GM12891 (cell line): ENCODE measurements at regions not wholly inside any gene's neighbourhood (a gene's known extent, or its start where the extent isn't known, plus 50 kb on each side); places are given as distances from the start of the nearest gene placed in this dataset.

Experiments used
- PAX5 ChIP-seq: IDR thresholded peaks from 2 replicates; pipeline ENCODE4 v1.6.1; 2011; ENCODE audit warnings: low read length, moderate library complexity, mild to moderate bottlenecking; ENCODE audit not compliant: insufficient read depth, severe bottlenecking
- POLR2A ChIP-seq: IDR thresholded peaks from 2 replicates; pipeline ENCODE4 v1.6.1; 2011; ENCODE audit warnings: low read depth, low read length, control low read depth
- POLR2AphosphoS5 ChIP-seq: IDR thresholded peaks from 2 replicates; pipeline ENCODE4 v1.6.1; 2011; ENCODE audit warnings: low read depth, low read length, control low read depth
- POU2F2 ChIP-seq: IDR thresholded peaks from 2 replicates; pipeline ENCODE4 v1.6.1; 2011; ENCODE audit warnings: low read depth, mild to moderate bottlenecking, control low read depth, low read length, moderate library complexity
- SPI1 ChIP-seq: IDR thresholded peaks from 2 replicates; pipeline ENCODE4 v1.6.1; 2011; ENCODE audit warnings: low read depth, low read length, control low read depth
- TAF1 ChIP-seq: IDR thresholded peaks from 2 replicates; pipeline ENCODE4 v1.6.1; 2011; ENCODE audit warnings: low read depth, low read length, control low read depth

GRCh38 chr6:93727447-93727846 is 308.1 kb upstream of the EPHA7 start:
- no peak for TF ChIP-seq POLR2A
- no peak for TF ChIP-seq TAF1
- no peak for TF ChIP-seq POLR2AphosphoS5
- no peak for TF ChIP-seq PAX5
- no peak for TF ChIP-seq POU2F2
- TF ChIP-seq SPI1: no peak
